Tibial nerve (tissue), 4 donors: ENCODE measurements at regions not wholly inside any gene's neighbourhood (a gene's known extent, or its start where the extent isn't known, plus 50 kb on each side); places are given as distances from the start of the nearest gene placed in this dataset.

Experiments used
- EP300 ChIP-seq, 2 donors: sonication (generic); formaldehyde crosslinking; IDR thresholded peaks; one replicate each; pipeline ENCODE4 v1.6.1; 2017; ENCODE audit warnings: antibody characterized with exemption in 2 of 2, mild to moderate bottlenecking in 1 of 2
- POLR2A ChIP-seq, 2 donors: fragments of 450-650 bp; IDR thresholded peaks; one replicate each; pipeline ENCODE4 v1.6.1; 2017; ENCODE audit warnings: antibody characterized with exemption in 2 of 2, mild to moderate bottlenecking in 2 of 2, moderate library complexity in 2 of 2
- TF ChIP-seq, protein P1 (sequence below), 5 experiments: fragments of 200-600 bp in 3 of 5; fragments of 450-650 bp in 2 of 5; sonication (generic) in 3 of 5; IDR thresholded peaks; one replicate each; pipeline ENCODE4 v1.5.1; 2016 to 2019; ENCODE audit warnings: antibody characterized with exemption in 5 of 5, mild to moderate bottlenecking in 3 of 5, moderate library complexity in 2 of 5

- TF ChIP-seq, protein P1, sequence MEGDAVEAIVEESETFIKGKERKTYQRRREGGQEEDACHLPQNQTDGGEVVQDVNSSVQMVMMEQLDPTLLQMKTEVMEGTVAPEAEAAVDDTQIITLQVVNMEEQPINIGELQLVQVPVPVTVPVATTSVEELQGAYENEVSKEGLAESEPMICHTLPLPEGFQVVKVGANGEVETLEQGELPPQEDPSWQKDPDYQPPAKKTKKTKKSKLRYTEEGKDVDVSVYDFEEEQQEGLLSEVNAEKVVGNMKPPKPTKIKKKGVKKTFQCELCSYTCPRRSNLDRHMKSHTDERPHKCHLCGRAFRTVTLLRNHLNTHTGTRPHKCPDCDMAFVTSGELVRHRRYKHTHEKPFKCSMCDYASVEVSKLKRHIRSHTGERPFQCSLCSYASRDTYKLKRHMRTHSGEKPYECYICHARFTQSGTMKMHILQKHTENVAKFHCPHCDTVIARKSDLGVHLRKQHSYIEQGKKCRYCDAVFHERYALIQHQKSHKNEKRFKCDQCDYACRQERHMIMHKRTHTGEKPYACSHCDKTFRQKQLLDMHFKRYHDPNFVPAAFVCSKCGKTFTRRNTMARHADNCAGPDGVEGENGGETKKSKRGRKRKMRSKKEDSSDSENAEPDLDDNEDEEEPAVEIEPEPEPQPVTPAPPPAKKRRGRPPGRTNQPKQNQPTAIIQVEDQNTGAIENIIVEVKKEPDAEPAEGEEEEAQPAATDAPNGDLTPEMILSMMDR (IDR thresholded peaks at IDR 0.05): no peak
- TF ChIP-seq EP300 (IDR thresholded peaks at IDR 0.05) (no peak), POLR2A (IDR thresholded peaks at IDR 0.05) (no peak)
Measured at GRCh38 chrX:44036336-44036735, 63.1 kb upstream of the NDP start.
